HG03135 (cell line): ENCODE measurements at regions not wholly inside any gene's neighbourhood (a gene's known extent, or its start where the extent isn't known, plus 50 kb on each side); places are given as distances from the start of the nearest gene placed in this dataset.
"Not testable (repeated sequence)": the region's sequence is repeated elsewhere in the genome, so short reads cannot be mapped to it uniquely, and the experiment has no call there.

Source experiments
- ATAC-seq: cut with Tn5 transposase; IDR thresholded peaks from one replicate; pipeline ENCODE4 v1.9.1; 2021; ENCODE audit warnings: mild to moderate bottlenecking, moderate library complexity; ENCODE audit not compliant: unreplicated experiment

GRCh38 chr14:50014809-50015430 lies 101.5 kb downstream of the VCPKMT start:
- no peak for ATAC-seq

- no peak for ATAC-seq
These were observed 100.7 kb downstream of the VCPKMT start for GRCh38 chr14:50015716-50016115.

- ATAC-seq, result no peak
These were observed 98.0 kb downstream of the VCPKMT start for GRCh38 chr14:50018201-50018932.

GRCh38 chr14:50018933-50019210 lies 97.5 kb downstream of the VCPKMT start:
- ATAC-seq, result no peak

DNA sequence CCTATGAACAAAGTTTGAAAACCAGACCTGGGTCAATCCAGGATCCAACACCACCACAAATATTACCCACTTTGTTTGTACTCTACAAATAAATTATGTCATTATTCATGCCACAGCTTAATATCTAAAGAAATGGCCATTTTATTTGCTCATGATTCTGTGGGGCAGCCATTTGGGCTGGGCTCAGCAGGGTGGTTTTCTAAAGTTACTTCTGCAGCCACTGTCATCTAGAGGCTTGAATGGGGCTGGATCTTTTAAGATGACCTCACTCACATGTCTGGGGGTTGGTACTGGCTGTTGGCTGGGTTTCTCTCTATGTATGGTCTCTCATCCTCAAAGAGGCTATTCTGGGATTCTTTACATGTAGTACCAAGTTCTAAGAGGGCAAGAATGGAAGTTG lies 96.2 kb downstream of the VCPKMT start:
- no peak for ATAC-seq

GRCh38 chr14:50020799-50021198 lies 95.6 kb downstream of the VCPKMT start:
- ATAC-seq, result no peak

GRCh38 chr14:50021261-50022031 lies 94.9 kb downstream of the VCPKMT start:
- no peak for ATAC-seq

DNA sequence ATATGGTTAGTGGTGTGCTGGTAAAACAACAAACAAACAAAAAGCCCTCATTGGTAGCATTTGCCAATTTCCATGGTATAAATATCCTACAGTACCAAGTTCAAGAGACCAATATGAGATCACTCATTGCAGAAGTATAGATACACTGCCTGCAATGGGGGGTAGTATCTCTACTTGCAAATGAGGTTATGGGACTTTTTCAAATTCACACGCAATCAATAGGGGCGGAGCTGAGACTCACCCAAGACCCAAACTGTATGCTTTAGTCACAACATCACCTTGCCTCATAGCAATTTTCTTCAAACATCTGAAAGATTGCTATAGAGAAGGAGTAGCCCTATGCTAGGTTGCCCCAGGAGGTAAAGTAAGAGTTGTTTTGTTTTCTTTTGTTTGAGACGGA lies 93.7 kb downstream of the VCPKMT start:
- no peak for ATAC-seq

- ATAC-seq, result no peak
These were observed 92.5 kb downstream of the VCPKMT start for GRCh38 chr14:50023671-50024490.

GRCh38 chr14:50025073-50025472 lies 91.3 kb downstream of the VCPKMT start:
- ATAC-seq, result no peak

DNA sequence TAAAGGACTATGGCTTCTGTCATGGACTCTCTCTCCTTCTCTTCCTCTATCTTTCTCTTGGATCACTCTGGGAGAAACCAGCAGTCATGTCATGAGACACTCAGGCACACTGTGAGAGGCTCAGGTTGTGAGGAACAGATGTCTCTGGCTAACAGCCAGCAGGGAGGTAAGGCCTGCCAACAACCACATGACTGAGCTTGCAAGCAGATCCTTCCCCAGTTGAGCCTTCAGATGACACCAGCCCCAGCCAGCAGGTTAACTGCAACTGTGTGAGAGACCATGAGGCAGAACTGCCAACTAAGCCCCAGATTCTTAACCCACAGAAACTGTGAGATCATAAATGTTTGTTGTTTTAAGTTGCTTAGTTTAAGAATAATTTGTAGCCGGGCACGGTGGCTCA lies 90.6 kb downstream of the VCPKMT start:
- no peak for ATAC-seq

- no peak for ATAC-seq
These were observed 90.0 kb downstream of the VCPKMT start for GRCh38 chr14:50026396-50026795.

- no peak for ATAC-seq
These were observed 88.6 kb downstream of the VCPKMT start for GRCh38 chr14:50027816-50028215.

DNA sequence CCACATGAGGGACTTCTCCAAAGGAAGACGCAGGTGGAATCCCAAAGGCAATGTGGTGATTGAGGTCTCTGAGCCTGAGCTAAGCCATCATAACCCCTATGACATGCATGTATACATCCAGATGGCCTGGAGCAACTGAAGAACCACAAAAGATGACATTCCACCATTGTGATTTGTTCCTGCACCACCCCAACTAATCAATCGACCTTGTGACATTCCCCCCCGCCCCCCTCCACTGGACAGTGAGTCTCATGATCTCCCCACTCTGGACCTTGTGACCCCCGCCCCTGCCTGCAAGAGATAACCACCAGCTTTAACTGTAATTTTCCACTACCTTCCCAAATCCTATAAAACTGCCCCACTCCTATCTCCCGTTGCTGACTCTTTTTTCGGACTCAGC lies 87.9 kb downstream of the VCPKMT start:
- ATAC-seq, result no peak

DNA sequence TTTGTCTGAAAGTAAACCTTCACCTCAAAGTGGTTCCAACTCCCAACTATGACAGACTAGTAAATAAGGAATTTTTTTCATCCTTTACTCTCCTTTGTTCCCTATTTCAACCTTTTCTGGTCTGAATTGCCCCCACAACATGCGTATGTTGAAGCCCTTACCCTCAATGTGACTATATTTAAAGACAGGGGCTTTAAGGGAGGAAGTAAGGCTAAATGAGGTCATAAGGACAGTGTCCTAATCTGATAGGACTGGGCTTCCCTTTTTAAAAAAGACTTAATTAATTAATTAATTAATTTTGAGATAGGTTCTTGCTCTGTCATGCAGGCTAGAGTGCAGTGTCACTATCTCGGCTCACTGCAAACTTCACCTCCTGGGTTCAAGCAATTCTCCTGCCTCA lies 86.3 kb downstream of the VCPKMT start:
- no peak for ATAC-seq

GRCh38 chr14:50030911-50031310 lies 85.5 kb downstream of the VCPKMT start:
- not testable (repeated sequence) for ATAC-seq

DNA sequence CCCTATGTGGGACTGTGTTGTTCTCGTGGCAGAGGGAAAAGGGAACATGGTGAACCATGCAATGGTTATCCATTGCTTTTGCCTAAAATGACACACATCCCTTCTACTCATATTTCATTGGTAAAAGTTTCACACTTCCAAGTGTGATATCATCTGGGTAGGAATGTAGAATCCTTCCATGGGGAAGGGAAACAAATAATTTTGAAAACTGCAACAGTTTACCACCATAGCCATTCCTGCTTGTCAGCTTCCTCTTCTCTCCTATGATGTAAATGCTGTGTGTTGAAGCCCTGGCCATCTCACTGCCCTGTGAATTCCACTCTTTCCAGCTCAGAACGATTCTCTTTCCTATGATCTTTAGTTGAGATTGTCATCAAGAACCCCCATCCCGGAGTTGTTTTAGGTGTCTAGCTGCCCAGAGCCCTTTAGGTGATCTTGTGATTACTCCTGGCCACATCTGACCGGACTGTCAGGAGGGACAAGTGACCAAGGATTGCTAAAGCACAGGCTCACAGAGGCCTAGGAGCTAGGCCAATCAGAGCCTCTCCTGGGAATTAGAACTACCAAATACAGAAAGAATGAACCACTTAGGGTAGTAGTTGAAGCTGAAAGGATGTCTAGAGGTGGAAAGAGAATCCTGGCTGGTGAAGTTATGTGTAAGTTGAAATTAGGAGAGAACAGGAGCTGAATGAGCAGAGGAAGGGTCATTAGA lies 84.6 kb downstream of the VCPKMT start:
- ATAC-seq, result no peak

DNA sequence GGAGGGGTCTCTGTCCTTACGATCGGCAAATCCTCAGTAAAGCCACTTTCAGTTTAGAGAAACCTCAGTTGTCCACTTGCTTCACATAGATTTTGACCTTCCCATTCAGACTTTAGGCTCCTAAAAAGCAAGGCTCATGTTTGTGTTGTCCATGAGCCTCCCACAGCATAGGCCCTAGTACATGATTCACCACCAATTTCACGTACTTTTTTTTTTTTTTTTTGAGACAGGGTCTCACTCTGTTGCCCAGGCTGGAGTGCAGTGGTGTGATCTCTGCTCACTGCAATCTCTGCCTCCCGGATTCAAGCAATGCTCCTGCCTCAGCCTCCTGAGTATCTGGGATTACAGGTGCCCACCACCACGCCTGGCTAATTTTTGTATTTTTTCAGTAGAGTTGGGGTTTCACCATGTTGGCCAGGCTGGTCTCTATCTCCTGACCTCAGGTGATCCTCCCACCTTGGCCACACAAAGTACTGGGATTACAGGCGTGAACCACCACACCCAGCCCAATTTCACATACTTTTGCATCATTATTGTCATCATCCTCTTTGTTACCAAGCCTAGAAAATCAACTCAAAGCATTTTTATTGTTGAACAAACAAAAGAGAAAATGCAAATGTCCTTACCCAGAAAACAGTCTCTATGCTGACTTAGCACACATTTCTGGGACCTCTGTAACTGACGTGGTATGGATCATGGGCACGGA lies 83.8 kb downstream of the VCPKMT start:
- not testable (repeated sequence) for ATAC-seq

GRCh38 chr14:50035214-50035613 lies 81.2 kb downstream of the VCPKMT start:
- ATAC-seq, result no peak

GRCh38 chr14:50036211-50036610 lies 80.2 kb downstream of the VCPKMT start:
- no peak for ATAC-seq
